Trophoblast cell (in vitro differentiated cells and primary cell): ENCODE measurements at regions not wholly inside any gene's neighbourhood (a gene's known extent, or its start where the extent isn't known, plus 50 kb on each side); places are given as distances from the start of the nearest gene placed in this dataset.

ENCODE experiments used
- DNase-seq, 2 donors: peaks; one replicate each; pipeline ENCODE4 v3.0.0-alpha.2; 2016
- H2AFZ ChIP-seq: 2 replicates; pipeline ENCODE4 v1.6.1; 2013; ENCODE audit warnings: low read length, moderate library complexity, mild to moderate bottlenecking; ENCODE audit not compliant: insufficient read depth, poor library complexity
- H2AK5ac ChIP-seq: 2 replicates; pipeline ENCODE4 v1.6.1; 2013; ENCODE audit warnings: mild to moderate bottlenecking, low read length
- H2BK120ac ChIP-seq: 2 replicates; pipeline ENCODE4 v1.6.1; 2013; ENCODE audit warnings: low read length, mild to moderate bottlenecking, moderate library complexity; ENCODE audit not compliant: insufficient read depth, poor library complexity
- H2BK12ac ChIP-seq: 2 replicates; pipeline ENCODE4 v1.6.1; 2013; ENCODE audit warnings: mild to moderate bottlenecking, low read length, moderate library complexity
- H2BK5ac ChIP-seq: 2 replicates; pipeline ENCODE4 v1.6.1; 2013; ENCODE audit warnings: low read length, low read depth, moderate library complexity, mild to moderate bottlenecking; ENCODE audit not compliant: poor library complexity
- H3K14ac ChIP-seq: 2 replicates; pipeline ENCODE4 v1.6.1; 2013; ENCODE audit warnings: mild to moderate bottlenecking, low read length
- H3K18ac ChIP-seq: 2 replicates; pipeline ENCODE4 v1.6.1; 2013; ENCODE audit warnings: mild to moderate bottlenecking, low read length
- H3K23ac ChIP-seq: 2 replicates; pipeline ENCODE4 v1.6.1; 2013; ENCODE audit warnings: low read length
- H3K27ac ChIP-seq: 2 replicates; pipeline ENCODE4 v1.5.1; 2013; ENCODE audit warnings: low read depth, mild to moderate bottlenecking, inconsistent platforms, low read length, moderate library complexity
- H3K27me3 ChIP-seq: 2 replicates; pipeline ENCODE4 v1.6.1; 2013; ENCODE audit warnings: inconsistent platforms, mild to moderate bottlenecking, low read length, moderate library complexity; ENCODE audit not compliant: insufficient read depth
- H3K36me3 ChIP-seq, 2 experiments: 1 replicate in 1 of 2; 2 replicates in 1 of 2; pipeline ENCODE4 v1.6.1; 2013; ENCODE audit warnings: low read length in 2 of 2, mild to moderate bottlenecking in 2 of 2, moderate library complexity in 1 of 2; ENCODE audit not compliant: insufficient read depth in 2 of 2, control insufficient read depth in 1 of 2
- H3K4ac ChIP-seq: 2 replicates; pipeline ENCODE4 v1.6.1; 2013; ENCODE audit warnings: low read depth, mild to moderate bottlenecking, low read length, moderate library complexity
- H3K4me1 ChIP-seq, 2 experiments: 1 replicate in 1 of 2; 2 replicates in 1 of 2; pipeline ENCODE4 v1.6.1; 2013; ENCODE audit warnings: low read length in 2 of 2, mild to moderate bottlenecking in 2 of 2, moderate library complexity in 1 of 2; ENCODE audit not compliant: insufficient read depth in 2 of 2, control insufficient read depth in 1 of 2
- H3K4me2 ChIP-seq: 2 replicates; pipeline ENCODE4 v1.6.1; 2013; ENCODE audit warnings: inconsistent platforms, mild to moderate bottlenecking, low read length, moderate library complexity
- H3K4me3 ChIP-seq: 2 replicates; pipeline ENCODE4 v1.5.1; 2013; ENCODE audit warnings: mild to moderate bottlenecking, low read depth, low read length, inconsistent platforms
- H3K79me1 ChIP-seq: one replicate; pipeline ENCODE4 v1.6.1; 2013; ENCODE audit warnings: low read length
- H3K79me2 ChIP-seq: 2 replicates; pipeline ENCODE4 v1.6.1; 2013; ENCODE audit warnings: low read length, mild to moderate bottlenecking; ENCODE audit not compliant: control insufficient read depth, insufficient read depth, poor library complexity
- H3K9ac ChIP-seq: 2 replicates; pipeline ENCODE4 v1.6.1; 2013; ENCODE audit warnings: mild to moderate bottlenecking, low read length
- H3K9me3 ChIP-seq: 2 replicates; pipeline ENCODE4 v1.6.1; 2013; ENCODE audit warnings: low read depth, mild to moderate bottlenecking, control low read depth, inconsistent platforms, low read length; ENCODE audit not compliant: insufficient read depth
- H4K12ac ChIP-seq: 2 replicates; pipeline ENCODE4 v1.6.1; 2013; ENCODE audit warnings: low read depth, mild to moderate bottlenecking, low read length, moderate library complexity
- H4K8ac ChIP-seq: 2 replicates; pipeline ENCODE4 v1.6.1; 2013; ENCODE audit warnings: low read depth, mild to moderate bottlenecking, low read length, moderate library complexity
- H4K91ac ChIP-seq: one replicate; pipeline ENCODE4 v1.6.1; 2013; ENCODE audit warnings: low read depth, mild to moderate bottlenecking, low read length, moderate library complexity
- WGBS: extraction: QIAGEN DNeasy Blood & Tissue Kit; methylation state at CpG from one replicate; pipeline ENCODE4 v1.1.7; 2013; ENCODE audit warnings: missing lambda C conversion rate; ENCODE audit not compliant: insufficient read length, insufficient coverage; ENCODE audit errors: extremely low coverage; 5-methylcytosine and 5-hydroxymethylcytosine counted together

GRCh38 chr5:114744406-114744805 is 382.5 kb downstream of the KCNN2 start:
- H2BK120ac ChIP-seq, result no peak overlapping the region
- H3K79me1 ChIP-seq, result no peaks in the 10 kb centered on the region
- DNase-seq, result no peak
- H4K12ac ChIP-seq, result no peak overlapping the region
- H2AK5ac ChIP-seq, result no peak overlapping the region
- H3K4ac ChIP-seq, result no peak overlapping the region
- no peaks in the 10 kb centered on the region for H3K4me1 ChIP-seq
- H3K18ac ChIP-seq, result no peak overlapping the region
- H3K27me3 ChIP-seq, result no peaks in the 10 kb centered on the region
- no peaks in the 10 kb centered on the region for H3K36me3 ChIP-seq
- H3K14ac ChIP-seq, result no peak overlapping the region
- H3K4me3 ChIP-seq, result no peak overlapping the region
- no peak overlapping the region for H4K8ac ChIP-seq
- no peak overlapping the region for H3K23ac ChIP-seq
- H2BK5ac ChIP-seq, result no peak overlapping the region
- WGBS, result no CpG with 5 or more reads among the region's 3 CpGs
- H3K4me2 ChIP-seq, result no peak overlapping the region
- no peaks in the 10 kb centered on the region for H3K79me2 ChIP-seq
- no peaks in the 10 kb centered on the region for H3K9me3 ChIP-seq
- H2BK12ac ChIP-seq, result no peak overlapping the region
- no peak overlapping the region for H3K27ac ChIP-seq
- no peak overlapping the region for H4K91ac ChIP-seq
- no peak overlapping the region for H3K9ac ChIP-seq
- no peak overlapping the region for H2AFZ ChIP-seq

- Histone ChIP-seq H3K4me2 (no peak overlapping the region), H2BK12ac (no peak overlapping the region), H3K14ac (no peak overlapping the region), H3K27ac (no peak overlapping the region), H2AK5ac (no peak overlapping the region), H3K18ac (no peak overlapping the region), H4K91ac (no peak overlapping the region), H3K9ac (no peak overlapping the region), H3K79me1 (no peaks in the 10 kb centered on the region), H3K23ac (no peak overlapping the region), H3K9me3 (peaks cover 2% of the 10 kb centered on the region), H2BK120ac (no peak overlapping the region), H2AFZ (no peak overlapping the region), H3K4ac (no peak overlapping the region), H3K4me1 (no peaks in the 10 kb centered on the region), H3K4me3 (no peak overlapping the region), H3K79me2 (no peaks in the 10 kb centered on the region), H3K27me3 (no peaks in the 10 kb centered on the region), H4K8ac (no peak overlapping the region), H3K36me3 (no peaks in the 10 kb centered on the region), H4K12ac (no peak overlapping the region), H2BK5ac (no peak overlapping the region)
- WGBS, result no CpG with 5 or more reads among the region's 1 CpG
- DNase-seq, result no peak
These were observed 372.4 kb downstream of the KCNN2 start for GRCh38 chr5:114734238-114734637.

GRCh38 chr5:114729986-114730385 is 368.1 kb downstream of the KCNN2 start:
- H3K79me2 ChIP-seq, result no peaks in the 10 kb centered on the region

GRCh38 chr5:114727358-114727757 is 365.5 kb downstream of the KCNN2 start:
- H2BK12ac ChIP-seq, result no peak overlapping the region
- no peak overlapping the region for H3K9ac ChIP-seq
- no peaks in the 10 kb centered on the region for H3K36me3 ChIP-seq
- no peak overlapping the region for H3K4me2 ChIP-seq
- no peak overlapping the region for H3K4me3 ChIP-seq
- no peak overlapping the region for H4K8ac ChIP-seq
- H2AFZ ChIP-seq, result no peak overlapping the region
- no peak overlapping the region for H2BK5ac ChIP-seq
- WGBS, result no CpG with 5 or more reads among the region's 3 CpGs
- no peak overlapping the region for H3K23ac ChIP-seq
- DNase-seq, result no peak
- H4K91ac ChIP-seq, result no peak overlapping the region
- H4K12ac ChIP-seq, result no peak overlapping the region
- H3K79me2 ChIP-seq, result no peaks in the 10 kb centered on the region
- no peak overlapping the region for H3K27ac ChIP-seq
- H2BK120ac ChIP-seq, result no peak overlapping the region
- H2AK5ac ChIP-seq, result no peak overlapping the region
- no peak overlapping the region for H3K14ac ChIP-seq
- H3K18ac ChIP-seq, result no peak overlapping the region
- no peaks in the 10 kb centered on the region for H3K9me3 ChIP-seq
- H3K4me1 ChIP-seq, result no peaks in the 10 kb centered on the region
- no peak overlapping the region for H3K4ac ChIP-seq
- no peaks in the 10 kb centered on the region for H3K27me3 ChIP-seq
- H3K79me1 ChIP-seq, result no peaks in the 10 kb centered on the region

More at GRCh38 chr5:114729986-114730385, 368.1 kb downstream of the KCNN2 start:
- Histone ChIP-seq H2AFZ (no peak overlapping the region), H3K14ac (no peak overlapping the region), H3K27ac (no peak overlapping the region), H2BK5ac (no peak overlapping the region), H3K79me1 (no peaks in the 10 kb centered on the region), H3K18ac (no peak overlapping the region), H3K4me2 (no peak overlapping the region), H3K4ac (no peak overlapping the region), H4K8ac (no peak overlapping the region), H2BK120ac (no peak overlapping the region), H3K4me1 (no peaks in the 10 kb centered on the region), H3K36me3 (no peaks in the 10 kb centered on the region), H4K12ac (no peak overlapping the region), H3K9ac (no peak overlapping the region), H2BK12ac (no peak overlapping the region), H3K9me3 (peaks cover 2% of the 10 kb centered on the region), H3K23ac (no peak overlapping the region), H2AK5ac (no peak overlapping the region), H3K27me3 (no peaks in the 10 kb centered on the region), H3K4me3 (no peak overlapping the region), H4K91ac (no peak overlapping the region)
- no peak for DNase-seq
- no CpG with 5 or more reads among the region's 1 CpG for WGBS
